WTC11 (cell line): ENCODE measurements at regions not wholly inside any gene's neighbourhood (a gene's known extent, or its start where the extent isn't known, plus 50 kb on each side); places are given as distances from the start of the nearest gene placed in this dataset.

Experiments
- CTCF ChIP-seq: fragments of 200-600 bp; IDR thresholded peaks from 2 replicates; pipeline ENCODE4 v1.8.0; 2022; ENCODE audit warnings: antibody characterized with exemption
- ELF4 ChIP-seq: sonication (generic); formaldehyde crosslinking; IDR thresholded peaks from 2 replicates; pipeline ENCODE4 v1.8.1; 2022; ENCODE audit warnings: low read depth, mild to moderate bottlenecking, moderate library complexity, missing genetic modification reagents
- ESRRA ChIP-seq: sonication (generic); formaldehyde crosslinking; IDR thresholded peaks from 2 replicates; pipeline ENCODE4 v1.8.1; 2022; ENCODE audit warnings: mild to moderate bottlenecking, missing genetic modification reagents, borderline replicate concordance
- FOXK1 ChIP-seq: sonication (generic); formaldehyde crosslinking; IDR thresholded peaks from 2 replicates; pipeline ENCODE4 v1.8.0; 2022; ENCODE audit warnings: mild to moderate bottlenecking, moderate library complexity, missing genetic modification reagents
- FOXP4 ChIP-seq: sonication (generic); formaldehyde crosslinking; IDR thresholded peaks from 2 replicates; pipeline ENCODE4 v1.8.0; 2022; ENCODE audit warnings: mild to moderate bottlenecking, missing genetic modification reagents
- HMGA2 ChIP-seq: fragments of 250-450 bp; sonication (Bioruptor Pico); IDR thresholded peaks from 2 replicates; pipeline ENCODE4 v1.4.0; 2021; ENCODE audit warnings: mild to moderate bottlenecking, moderate library complexity
- JUN ChIP-seq: sonication (generic); formaldehyde crosslinking; IDR thresholded peaks from 2 replicates; pipeline ENCODE4 v1.8.0; 2023; ENCODE audit warnings: mild to moderate bottlenecking, missing genetic modification reagents
- MAX ChIP-seq: sonication (generic); formaldehyde crosslinking; IDR thresholded peaks from 2 replicates; pipeline ENCODE4 v1.8.0; 2022; ENCODE audit warnings: mild to moderate bottlenecking, missing genetic modification reagents
- NFATC4 ChIP-seq: fragments of 250-450 bp; sonication (Bioruptor Pico); IDR thresholded peaks from 2 replicates; pipeline ENCODE4 v1.9.0; 2021; ENCODE audit warnings: mild to moderate bottlenecking
- NFE2L1 ChIP-seq: sonication (generic); formaldehyde crosslinking; IDR thresholded peaks from 2 replicates; pipeline ENCODE4 v1.8.1; 2023; ENCODE audit warnings: missing genetic modification reagents
- PRDM15 ChIP-seq: sonication (generic); formaldehyde crosslinking; IDR thresholded peaks from 2 replicates; pipeline ENCODE4 v1.8.0; 2022; ENCODE audit warnings: missing genetic modification reagents
- SP1 ChIP-seq: sonication (generic); formaldehyde crosslinking; conservative IDR thresholded peaks from 2 replicates; pipeline ENCODE4 v1.8.1; 2022; ENCODE audit warnings: missing genetic modification reagents
- USF1 ChIP-seq: sonication (generic); formaldehyde crosslinking; IDR thresholded peaks from 2 replicates; pipeline ENCODE4 v1.8.0; 2022; ENCODE audit warnings: mild to moderate bottlenecking, missing genetic modification reagents

GRCh38 chrX:4186331-4186730, 472.9 kb upstream of the PRKX start:
- TF ChIP-seq FOXP4 (CRISPR knock-in tag) (no peak), HMGA2 (CRISPR knock-in tag) (no peak), SP1 (CRISPR knock-in tag) (no peak), MAX (no peak), JUN (no peak), CTCF (no peak), FOXK1 (CRISPR knock-in tag) (no peak), ELF4 (CRISPR knock-in tag) (no peak), ESRRA (CRISPR knock-in tag) (no peak), USF1 (CRISPR knock-in tag) (no peak), PRDM15 (no peak), NFATC4 (CRISPR knock-in tag) (no peak), NFE2L1 (CRISPR knock-in tag) (no peak)
